NCI-H1694 (cell line): ENCODE measurements at regions not wholly inside any gene's neighbourhood (a gene's known extent, or its start where the extent isn't known, plus 50 kb on each side); places are given as distances from the start of the nearest gene placed in this dataset.

Source experiments
- DNase-seq: peaks from one replicate; lab custom pipeline; 2025; lab: John Stamatoyannopoulos, UW

DNA sequence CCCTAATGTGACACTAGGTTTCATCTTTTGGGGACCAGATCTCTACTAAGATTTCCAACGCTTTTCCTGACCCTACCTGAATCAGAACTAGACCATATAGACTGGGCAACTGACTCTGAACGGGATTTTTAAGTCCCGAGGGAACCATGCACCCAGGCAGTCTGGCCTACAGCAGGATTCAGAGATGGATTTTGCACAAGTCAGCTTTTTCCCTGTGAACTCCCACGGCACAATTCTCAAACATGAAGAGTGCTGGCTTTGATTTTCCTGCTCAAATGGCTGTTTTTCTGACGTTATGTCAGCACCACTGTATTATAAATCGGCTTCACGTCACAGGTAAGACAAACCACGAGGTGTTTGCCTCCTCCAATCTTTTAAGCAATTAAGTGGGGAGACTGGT lies 409.1 kb downstream of the TCERG1L start:
- DNase-seq = no peak

DNA sequence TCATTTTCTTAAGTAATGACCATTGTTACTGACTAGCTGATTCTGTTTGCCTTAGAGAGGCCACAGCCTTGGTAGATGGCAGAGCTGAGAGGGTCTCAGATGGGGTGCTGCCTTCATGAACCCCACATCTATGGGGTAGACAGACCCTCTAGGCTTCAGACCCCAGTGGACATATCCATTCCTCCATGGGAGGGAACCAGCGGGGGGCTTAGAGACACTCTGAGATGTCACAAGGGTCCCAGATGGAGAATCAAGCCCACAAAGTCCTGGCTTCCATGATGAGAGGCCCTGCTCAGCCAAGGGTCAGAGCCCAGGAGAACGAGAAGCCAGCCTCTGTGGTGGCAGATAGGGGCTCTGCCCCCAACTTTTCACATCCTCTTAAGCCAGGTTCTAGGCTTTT lies 408.6 kb downstream of the TCERG1L start:
- no peak for DNase-seq

DNA sequence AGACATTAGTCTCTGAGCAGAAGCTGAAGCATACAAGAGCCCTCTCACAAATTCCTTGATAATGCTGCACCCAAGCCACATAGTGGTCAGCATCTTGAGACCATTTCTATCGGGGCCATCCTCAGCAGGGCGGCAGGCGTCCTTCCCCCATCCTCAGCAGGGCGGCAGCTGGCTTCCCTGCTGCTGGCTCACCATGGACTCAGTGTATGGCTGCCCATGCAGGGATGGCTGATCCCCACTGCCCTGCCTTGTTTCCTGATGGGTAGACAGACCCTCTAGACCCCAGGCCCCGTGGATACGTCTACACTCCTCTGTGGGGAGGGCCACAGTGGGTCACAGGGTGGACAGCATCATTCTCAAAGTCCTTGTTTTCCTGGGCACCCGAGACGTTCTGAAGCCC lies 406.8 kb downstream of the TCERG1L start:
- DNase-seq = no peak

DNA sequence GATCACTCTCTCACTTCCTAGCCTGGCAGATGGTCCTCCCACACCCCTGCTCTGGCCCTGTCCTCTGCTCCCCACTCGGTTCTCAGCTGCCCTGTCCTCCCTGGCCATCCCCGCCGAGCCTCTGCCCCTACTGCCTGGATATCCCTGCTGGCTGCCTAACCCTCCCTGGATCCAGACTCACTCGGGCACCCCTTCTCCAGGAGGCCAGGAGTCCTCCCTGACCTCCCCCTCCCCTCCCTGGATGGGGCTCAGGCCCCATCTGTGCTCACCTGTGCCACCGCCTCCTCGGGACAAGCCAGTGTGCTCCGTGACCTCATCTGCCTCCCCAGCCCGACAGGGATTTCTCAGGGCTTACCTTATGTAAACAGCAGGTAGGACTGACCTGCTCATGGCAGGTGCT lies 406.1 kb downstream of the TCERG1L start:
- no peak for DNase-seq

DNA sequence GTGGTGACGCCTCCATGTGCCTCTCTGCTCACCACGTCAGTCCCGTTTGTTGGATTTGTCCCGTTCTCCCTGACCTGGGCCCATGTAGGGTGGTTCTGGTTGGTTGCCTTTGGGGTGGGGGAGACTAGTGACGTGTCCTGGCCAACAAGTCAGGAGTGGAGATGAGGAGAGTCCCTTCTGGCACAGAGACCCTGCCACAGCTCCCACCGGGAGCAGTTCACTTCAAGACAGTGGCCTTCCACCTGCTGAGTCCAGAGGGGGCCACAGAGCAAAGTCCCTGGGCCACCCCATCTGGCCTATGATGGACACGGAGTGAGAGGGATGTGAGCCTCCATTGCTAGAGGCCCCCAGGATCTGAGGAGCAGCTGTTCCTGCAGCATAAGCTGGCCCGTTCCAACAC lies 405.6 kb downstream of the TCERG1L start:
- DNase-seq = no peak

DNA sequence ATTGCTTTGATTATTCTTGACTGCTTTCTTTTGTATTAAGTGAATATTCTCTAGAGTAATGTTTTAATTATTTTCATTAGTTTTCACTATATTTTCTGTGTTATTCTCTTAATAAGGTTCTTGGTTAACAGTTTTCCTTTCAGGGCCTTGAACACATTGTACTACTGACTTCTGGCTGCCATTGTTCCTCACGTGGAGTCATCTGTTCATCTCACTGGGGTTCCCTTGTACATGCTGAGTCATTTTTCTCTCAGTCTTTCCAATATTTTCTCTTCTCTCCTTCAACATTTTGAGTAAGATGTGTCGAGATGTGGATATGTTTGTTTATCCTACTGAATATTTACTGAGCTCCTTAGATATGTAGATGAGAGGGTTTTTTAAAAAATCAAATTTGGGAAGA lies 400.7 kb downstream of the TCERG1L start:
- DNase-seq = no peak

DNA sequence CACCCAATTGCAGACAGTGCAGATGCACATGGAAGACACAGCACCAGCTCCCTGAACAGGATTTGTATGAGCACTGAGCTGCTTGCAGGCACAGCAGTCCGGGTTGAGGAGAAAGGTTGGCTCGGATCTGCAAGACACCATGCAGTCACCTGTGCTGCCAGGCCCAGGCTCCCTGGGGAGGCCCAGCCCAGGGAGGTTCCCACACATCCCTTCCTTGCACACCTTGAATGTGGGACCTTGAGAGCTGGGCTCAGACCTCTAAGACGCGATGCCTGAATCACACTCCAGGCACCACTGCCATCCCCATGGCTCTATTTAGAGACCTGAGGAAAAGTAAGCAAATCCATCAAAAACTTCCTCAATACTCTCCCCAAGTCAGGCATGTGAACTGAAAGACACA lies 397.7 kb downstream of the TCERG1L start:
- no peak for DNase-seq

DNA sequence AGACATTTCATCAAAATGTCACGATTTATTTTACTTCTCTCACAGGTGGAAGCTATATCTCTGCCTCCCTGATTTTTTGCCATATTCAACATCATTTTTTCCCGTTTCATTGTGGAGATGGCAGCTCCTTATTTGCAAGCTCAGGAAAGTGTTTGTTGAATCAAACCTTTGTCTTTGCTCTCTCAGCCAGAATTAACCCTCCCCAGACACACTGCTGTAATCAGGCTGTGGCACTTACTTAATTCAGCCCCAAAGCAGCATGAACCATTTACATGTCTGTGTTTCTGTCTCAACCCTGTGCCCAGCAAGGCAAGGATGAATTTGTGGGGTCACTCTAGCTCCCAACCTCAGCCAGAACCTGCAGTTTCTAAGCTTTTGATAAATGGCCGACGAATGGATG lies 397.2 kb downstream of the TCERG1L start:
- no peak for DNase-seq

DNA sequence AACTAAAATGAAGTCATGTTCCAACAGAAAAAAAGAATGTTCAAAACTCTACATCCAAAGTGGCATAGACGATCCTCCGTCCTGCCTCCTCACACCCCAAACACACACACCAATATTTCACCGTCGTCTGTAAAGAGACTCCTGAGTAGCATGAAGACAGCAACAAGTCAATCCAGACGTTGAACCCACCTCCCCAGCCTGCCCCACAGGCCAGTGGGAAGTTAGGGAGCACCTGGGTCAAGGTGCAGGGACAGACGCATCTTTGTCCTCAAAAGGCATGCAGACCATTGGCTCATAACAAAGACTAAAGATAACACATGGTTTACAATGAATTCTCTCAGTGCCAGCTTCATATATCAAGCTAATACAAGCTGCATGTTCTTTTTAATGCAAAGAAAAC lies 396.5 kb downstream of the TCERG1L start:
- no peak for DNase-seq

DNA sequence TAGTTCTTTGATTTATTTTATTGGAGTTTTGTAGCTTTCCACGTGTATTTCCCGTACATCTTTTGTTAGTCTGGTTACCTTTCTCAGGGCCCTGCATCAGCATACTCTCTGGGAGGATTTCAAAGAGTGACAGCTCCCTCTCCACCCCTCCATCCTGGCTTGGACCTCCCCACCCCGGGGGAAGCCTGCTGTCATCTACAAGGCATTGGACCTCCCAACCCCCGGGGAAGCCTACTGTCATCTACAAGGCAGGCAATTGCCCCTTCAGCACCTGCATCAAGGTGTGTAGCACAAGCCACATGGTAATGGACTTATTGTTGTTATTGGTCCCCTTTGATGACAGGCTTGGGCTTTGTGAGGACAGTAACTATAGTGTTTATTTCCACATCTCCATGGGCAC lies 390.1 kb downstream of the TCERG1L start:
- DNase-seq = no peak

DNA sequence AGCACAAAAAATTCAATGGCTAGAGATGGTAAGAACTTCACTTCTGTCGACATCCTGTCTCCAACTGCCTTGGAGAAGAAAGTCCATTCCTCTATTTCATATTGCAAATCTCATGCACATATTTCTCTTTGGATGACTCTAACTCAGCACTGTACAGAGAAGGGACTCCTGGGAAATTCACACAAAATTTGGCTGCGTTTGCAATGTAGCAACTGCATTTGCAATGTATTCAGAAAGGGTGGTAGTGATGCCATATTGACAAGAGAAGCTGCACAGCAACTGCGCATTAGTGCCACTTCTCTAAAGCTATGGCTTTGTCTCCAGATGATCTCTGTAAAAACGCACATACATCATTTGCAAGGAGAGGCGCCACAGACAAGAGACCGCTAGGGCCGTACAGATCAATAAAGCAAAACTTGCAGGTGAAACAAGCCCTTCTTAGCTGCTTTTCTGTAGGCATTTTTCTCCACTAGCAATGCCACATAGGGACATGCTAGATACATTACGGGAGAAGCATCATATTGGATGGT lies 389.5 kb downstream of the TCERG1L start:
- DNase-seq = no peak

DNA sequence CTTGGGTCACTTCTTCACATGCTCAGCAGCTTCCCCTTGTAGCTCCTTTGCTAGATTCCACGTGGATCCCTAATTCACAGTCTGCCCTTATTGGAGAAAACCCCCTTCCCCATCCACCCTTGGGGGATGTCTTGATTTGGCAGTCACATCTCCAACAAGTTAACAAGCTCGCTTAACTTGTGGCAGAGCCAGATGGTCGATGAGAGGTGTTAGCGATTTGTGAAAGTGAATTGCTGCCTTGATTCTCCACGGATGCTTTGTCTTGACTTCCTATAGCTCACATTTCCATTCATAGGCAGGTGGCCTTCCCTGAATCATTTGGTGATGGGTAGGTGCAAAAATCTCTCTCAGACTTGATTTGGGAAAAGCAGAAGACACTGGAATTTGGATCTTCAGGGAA lies 387.9 kb downstream of the TCERG1L start:
- DNase-seq = no peak

DNA sequence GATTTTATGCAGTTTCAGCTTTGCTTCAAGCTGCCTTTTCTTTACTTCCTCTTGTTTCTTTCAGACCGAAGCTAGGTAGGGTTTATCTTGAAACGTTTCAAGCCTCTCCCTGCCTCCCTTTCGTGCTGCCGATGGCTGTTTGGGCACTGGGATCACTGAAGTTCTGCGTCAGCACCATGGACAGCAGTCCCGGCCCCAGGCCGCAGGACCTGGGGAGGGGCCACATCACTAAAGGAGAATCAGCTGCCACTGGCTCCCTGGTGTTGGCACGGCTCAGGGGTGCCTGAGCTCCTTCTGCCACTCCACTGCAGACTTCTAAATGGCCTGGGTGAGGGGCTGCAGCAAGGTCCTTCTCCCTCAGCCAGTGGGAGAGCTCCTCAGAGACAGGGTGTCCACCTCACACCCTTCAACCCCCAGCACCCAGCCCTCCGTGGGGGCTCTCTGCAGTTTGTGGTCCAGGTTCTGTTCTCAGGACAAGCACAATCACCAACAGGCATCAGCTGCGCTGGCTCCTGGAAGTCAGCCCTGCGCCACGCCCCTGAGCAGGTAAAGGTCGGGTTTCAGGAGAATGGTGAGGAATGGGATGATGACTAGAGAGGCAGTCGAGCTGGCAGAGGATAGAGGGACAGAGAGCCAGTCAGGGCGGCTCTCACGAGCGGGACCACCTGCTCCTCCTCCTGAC lies 387.2 kb downstream of the TCERG1L start:
- DNase-seq = no peak

DNA sequence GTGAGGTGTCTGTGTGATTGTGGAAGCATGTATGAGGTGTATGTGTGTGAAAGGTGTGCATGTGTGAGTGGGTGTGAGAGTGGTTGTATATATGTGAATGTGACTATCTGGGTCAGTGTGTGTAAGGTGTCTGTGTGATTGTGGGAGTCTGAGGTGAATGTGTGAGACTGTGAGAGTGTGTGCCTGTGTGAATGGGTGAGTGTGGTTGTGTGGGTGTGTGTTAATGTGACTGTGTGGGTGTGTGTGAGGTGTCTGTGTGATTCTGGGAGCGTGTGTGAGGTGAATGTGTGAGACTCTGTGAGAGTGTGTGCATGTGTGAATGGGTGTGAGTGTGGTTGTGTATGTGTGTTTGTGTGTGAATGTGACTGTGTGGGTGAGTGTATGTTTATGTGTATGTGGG lies 385.1 kb downstream of the TCERG1L start:
- no peak for DNase-seq

DNA sequence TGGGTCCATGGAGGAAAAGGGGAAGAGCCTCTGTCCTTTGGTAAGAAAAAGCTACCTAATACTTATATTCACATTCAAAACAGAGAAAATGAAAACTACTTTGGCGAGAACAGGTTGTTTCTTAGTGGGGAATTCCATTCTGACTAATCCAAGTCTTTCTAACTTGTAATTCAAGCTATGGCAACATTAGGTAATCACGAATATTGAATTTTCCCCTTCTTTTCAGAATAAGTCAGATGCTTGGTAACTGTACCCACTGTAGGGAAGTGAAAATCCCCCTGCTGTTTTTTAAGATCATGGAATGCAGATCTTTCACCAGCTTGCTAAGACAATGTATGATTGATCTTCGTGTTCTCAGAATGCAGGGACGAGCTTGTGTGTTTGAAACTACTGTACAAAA lies 384.4 kb downstream of the TCERG1L start:
- DNase-seq = no peak

DNA sequence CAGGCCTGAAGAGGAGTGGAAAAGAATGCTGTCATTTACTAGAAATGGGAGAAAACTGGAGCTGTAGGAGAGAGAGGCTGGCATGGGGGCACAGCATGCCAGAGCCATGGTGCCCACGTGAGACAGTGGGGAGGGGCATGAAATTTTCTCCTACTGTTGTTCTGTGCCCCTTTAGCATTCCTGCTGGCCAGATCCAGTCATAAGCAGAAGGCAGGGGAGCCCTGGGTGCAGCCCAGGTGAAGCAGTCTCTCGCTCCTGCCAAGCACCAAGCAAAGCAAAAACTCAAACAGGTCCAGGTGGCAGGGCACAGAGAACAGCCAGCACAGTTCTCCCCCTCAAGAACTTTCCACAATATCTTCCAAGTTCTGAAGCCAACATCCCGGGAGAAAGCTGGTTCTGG lies 383.2 kb downstream of the TCERG1L start:
- DNase-seq = no peak

DNA sequence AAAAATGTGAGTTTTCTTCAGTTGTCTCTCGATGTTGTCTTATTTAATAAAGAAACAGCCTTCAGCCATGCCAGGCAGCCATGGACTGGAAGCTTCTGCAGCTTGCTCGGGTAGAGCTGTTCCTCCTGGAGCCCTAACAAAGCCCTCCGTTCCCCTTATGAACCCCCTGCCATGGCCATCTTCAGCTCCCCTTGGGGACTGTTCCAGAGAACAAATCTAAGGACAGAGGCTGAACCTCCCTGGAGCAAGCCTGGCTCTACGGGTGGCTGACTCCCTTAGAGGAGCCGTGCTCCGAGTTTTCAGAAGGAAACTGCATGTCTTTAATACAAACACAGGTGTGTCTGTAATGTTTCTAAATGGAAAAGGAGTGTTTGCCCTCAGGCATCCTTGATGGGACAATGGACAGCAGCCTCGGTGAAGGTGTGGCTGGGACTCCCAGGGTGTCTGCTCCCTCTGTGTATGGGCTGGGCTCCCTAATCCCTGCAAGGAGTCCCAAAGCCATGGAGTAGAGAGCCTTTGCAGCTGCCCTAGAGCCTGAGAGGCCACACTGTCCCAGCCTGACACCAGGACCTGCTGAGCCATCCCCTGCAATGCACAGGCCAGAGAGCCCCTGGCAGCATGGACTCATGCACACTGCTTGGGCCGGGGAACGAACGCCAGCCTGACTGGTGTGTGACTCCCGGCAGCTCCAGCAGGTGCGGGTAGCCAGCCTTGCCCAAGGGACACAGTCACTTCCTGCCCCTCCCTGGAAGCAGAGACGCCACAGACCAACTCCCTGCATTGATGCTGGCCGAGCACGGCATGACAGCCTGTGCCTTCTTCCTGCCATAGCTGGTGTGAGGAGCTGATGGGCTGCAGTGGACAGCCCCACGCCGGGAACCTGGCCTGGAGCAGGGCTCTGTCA lies 381.8 kb downstream of the TCERG1L start:
- DNase-seq = no peak

DNA sequence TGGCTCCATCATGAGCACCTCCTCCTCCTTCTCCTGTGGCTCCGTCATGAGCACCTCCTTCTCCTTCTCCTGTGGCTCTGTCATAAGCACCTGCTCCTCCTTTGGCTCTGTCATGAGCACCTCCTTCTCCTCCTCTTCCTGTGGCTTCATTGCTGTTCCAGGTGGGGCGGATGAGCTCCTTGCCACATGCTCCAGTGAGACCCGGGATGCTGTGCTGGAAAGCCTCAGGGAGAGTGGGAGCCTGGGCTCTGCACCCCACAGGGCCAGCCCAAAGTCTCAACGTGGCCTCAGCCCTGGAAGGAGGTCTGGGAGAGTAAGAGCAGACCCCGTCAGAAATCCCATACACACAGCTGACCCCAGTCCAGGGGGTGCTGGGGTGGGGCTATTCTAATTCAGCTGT lies 380.7 kb downstream of the TCERG1L start:
- no peak for DNase-seq

DNA sequence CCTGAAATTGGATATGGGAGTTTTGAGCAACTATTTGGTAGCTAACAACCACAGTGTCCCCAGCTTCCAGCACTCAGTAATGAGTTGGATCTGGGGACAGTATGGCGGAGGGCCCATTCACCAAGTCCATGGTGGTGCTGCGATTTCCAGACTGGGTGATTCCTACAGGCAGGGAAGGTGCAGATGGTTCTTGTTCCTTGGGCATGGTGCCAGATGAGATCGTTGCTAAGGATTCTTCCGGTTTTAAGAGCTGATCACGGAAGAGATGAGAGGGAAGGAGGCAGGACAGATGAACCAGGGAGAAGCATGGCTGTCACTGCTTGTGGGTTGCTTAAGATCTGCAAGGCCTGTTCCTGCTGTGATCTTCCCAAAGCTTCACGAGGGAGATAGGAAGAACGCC lies 380.3 kb downstream of the TCERG1L start:
- DNase-seq = no peak

DNA sequence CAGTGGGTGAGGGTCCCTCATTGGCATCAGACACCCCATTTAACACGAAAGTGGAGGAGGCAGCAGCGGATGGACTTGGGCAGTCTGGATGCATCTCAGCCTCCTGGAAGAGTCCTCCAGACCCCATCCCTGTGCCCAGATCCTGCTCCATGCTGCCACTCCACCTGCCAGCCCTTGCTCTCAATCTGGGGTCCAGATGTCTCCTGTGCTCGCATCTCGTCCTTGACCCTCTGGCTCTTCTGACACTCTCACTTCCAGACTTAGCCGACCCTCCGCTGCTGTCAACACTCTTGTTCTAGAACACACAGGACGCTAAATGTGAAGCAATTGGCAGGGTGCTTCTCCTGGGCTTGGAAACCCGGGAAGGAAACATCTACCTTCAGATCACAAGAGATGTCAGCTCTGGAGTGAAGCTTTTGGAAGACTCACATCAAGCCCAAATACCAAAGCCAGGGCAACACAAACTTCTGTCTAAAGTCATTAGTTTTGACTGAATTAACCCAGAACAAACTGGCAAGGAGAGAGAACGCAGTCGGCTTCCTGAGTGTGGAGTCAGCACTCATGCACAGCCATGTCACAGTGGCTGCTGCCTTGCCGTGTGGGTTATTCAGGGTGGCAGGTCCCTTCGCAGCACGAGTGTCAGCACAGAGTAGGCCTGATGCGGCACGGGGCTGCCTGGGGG lies 379.1 kb downstream of the TCERG1L start:
- DNase-seq = no peak

DNA sequence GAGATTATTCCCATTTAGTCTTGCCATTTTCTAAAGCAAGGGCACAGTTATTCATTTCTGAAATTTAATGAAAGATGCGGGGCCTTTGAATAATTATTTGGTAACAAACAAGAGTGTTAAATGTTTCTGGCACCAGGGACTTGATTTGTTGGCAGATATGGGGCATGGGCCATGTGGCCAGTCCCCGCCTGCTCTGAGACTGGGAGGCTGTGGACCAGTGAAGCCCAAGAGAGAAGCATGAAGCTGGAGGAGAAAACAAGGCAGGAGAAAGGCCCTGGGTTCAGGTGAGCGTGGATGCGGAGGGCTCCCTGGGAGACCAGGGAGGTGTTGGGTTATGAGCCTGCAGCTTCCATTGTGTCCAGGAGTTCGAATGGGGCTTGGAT lies 378.5 kb downstream of the TCERG1L start:
- no peak for DNase-seq

DNA sequence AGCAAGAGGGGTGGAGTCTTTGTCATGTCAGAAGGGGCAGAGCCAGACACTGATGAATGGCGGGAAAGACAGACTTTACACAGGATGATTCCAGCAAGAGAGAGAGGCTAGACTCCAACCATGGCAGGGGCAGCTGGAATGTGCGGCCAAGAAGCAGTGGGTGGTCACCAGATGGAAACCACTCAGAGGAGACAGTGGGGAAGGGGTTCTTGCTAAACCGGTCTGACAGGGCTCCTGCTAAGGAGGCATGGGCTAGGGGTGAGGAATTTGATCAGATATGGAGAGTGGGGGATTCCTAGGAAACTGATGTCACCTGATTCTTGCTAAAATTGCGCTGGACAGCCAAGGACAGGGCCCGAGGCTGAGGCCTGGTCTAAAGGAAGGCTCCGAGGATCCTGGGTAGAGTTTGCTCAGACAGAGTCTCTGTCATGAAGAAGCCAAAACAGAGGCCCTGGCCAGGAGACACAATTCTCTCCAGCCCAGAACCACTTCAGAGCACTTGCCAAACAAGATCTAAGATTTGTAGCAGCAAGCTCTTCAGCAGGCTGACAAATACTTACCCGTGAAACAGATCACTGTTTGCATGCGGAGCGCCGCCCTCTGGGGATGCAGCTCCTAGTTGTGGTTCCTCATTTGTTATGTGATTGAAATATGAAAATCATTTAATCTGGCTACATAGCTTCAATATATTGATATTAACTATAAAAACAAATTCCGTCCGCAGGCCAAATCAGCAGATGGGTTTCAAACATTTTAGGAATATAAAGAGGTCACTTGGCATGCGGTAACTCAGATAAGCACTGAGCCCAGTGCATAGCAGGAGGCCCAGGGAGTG lies 377.0 kb downstream of the TCERG1L start:
- DNase-seq = no peak
